GM18861 (cell line): ENCODE measurements at regions not wholly inside any gene's neighbourhood (a gene's known extent, or its start where the extent isn't known, plus 50 kb on each side); places are given as distances from the start of the nearest gene placed in this dataset.

Source experiments
- ATAC-seq: cut with Tn5 transposase; IDR thresholded peaks from one replicate; pipeline ENCODE4 v1.9.1; 2021; ENCODE audit not compliant: unreplicated experiment

- ATAC-seq: no peak
Measured at GRCh38 chr2:59936048-59936447, 617.4 kb downstream of the BCL11A start.

GRCh38 chr2:59935005-59935404 is 618.4 kb downstream of the BCL11A start:
- no peak for ATAC-seq

GRCh38 chr2:59933948-59934347 is 619.5 kb downstream of the BCL11A start:
- no peak for ATAC-seq

- no peak for ATAC-seq
Measured at GRCh38 chr2:59932341-59932740, 621.1 kb downstream of the BCL11A start.

GRCh38 chr2:59930430-59930829 is 623.0 kb downstream of the BCL11A start:
- ATAC-seq: no peak

- no peak for ATAC-seq
Measured at GRCh38 chr2:59926731-59927130, 626.7 kb downstream of the BCL11A start.

- ATAC-seq: no peak
Measured at GRCh38 chr2:59925321-59925720, 628.1 kb downstream of the BCL11A start.

GRCh38 chr2:59924346-59924745 is 629.1 kb downstream of the BCL11A start:
- no peak for ATAC-seq

GRCh38 chr2:59922450-59922849 is 631.0 kb downstream of the BCL11A start:
- ATAC-seq: no peak

- ATAC-seq: no peak
Measured at GRCh38 chr2:59921743-59922142, 631.7 kb downstream of the BCL11A start.

GRCh38 chr2:59920961-59921360 is 632.5 kb downstream of the BCL11A start:
- no peak for ATAC-seq

- no peak for ATAC-seq
Measured at GRCh38 chr2:59920307-59920706, 633.1 kb downstream of the BCL11A start.

GRCh38 chr2:59919579-59919978 is 633.9 kb downstream of the BCL11A start:
- ATAC-seq: no peak

- no peak for ATAC-seq
Measured at GRCh38 chr2:59912042-59912441, 641.4 kb downstream of the BCL11A start.

GRCh38 chr2:59910166-59910565 is 643.3 kb downstream of the BCL11A start:
- no peak for ATAC-seq

- ATAC-seq: no peak
Measured at GRCh38 chr2:59909147-59909546, 644.3 kb downstream of the BCL11A start.

GRCh38 chr2:59905731-59906130 is 647.7 kb downstream of the BCL11A start:
- ATAC-seq: no peak

GRCh38 chr2:59903994-59904544 is 649.4 kb downstream of the BCL11A start:
- no peak for ATAC-seq

- ATAC-seq: no peak
Measured at GRCh38 chr2:59900728-59901452, 652.6 kb downstream of the BCL11A start.

- ATAC-seq: no peak
Measured at GRCh38 chr2:59899692-59900091, 653.8 kb downstream of the BCL11A start.

GRCh38 chr2:59896499-59897245 is 656.8 kb downstream of the BCL11A start:
- ATAC-seq: no peak

GRCh38 chr2:59893612-59894011 is 659.8 kb downstream of the BCL11A start:
- no peak for ATAC-seq
